ENCODE measurements at regions not wholly inside any gene's neighbourhood (a gene's known extent, or its start where the extent isn't known, plus 50 kb on each side); places are given as distances from the start of the nearest gene placed in this dataset.

- CTCF ChIA-PET: no interaction called here
- Histone ChIP-seq H2BK120ac (ENCODE audit: low read depth, low read length) (no peak overlapping the region), H2AFZ (replicated peaks; ENCODE audit: low read length, poor library complexity) (no peak overlapping the region), H3K27ac (ENCODE audit: insufficient read depth, low read length) (no peak overlapping the region), H2AK9ac (replicated peaks; ENCODE audit: low read depth, low read length, poor library complexity) (no peak overlapping the region), H3K9ac (ENCODE audit: low read depth, low read length) (no peak overlapping the region), H3K4me1 (ENCODE audit: control insufficient read depth, insufficient read depth, low read length) (peaks cover 5% of the 10 kb centered on the region), H3K23ac (ENCODE audit: low read depth, low read length) (no peak overlapping the region), H3K9me1 (ENCODE audit: insufficient read depth, low read length) (no peaks in the 10 kb centered on the region; the same call in 1 of the 2 replicates), H3K36me3 (ENCODE audit: control insufficient read depth, insufficient read depth, low read length) (no peaks in the 10 kb centered on the region), H2BK15ac (ENCODE audit: low read depth, low read length) (no peak overlapping the region), H3K27me3 (ENCODE audit: control insufficient read depth, insufficient read depth, low read length) (no peaks in the 10 kb centered on the region; the same call in 1 of the 2 replicates), H3K18ac (ENCODE audit: low read depth, low read length) (no peak overlapping the region), H3K79me1 (ENCODE audit: low read depth in 1 of 2, low read length in 2 of 2) (no peaks in the 10 kb centered on the region), H3K4me2 (ENCODE audit: low read depth, low read length) (no peak overlapping the region), H3K4ac (ENCODE audit: low read depth, low read length) (no peak overlapping the region), H3K14ac (replicated peaks; ENCODE audit: low read depth, low read length) (no peak overlapping the region), H3K4me3 (ENCODE audit: insufficient read depth, low read depth, low read length) (no peak overlapping the region), H2AK5ac (ENCODE audit: low read depth, low read length) (no peak overlapping the region), H4K20me1 (ENCODE audit: insufficient read depth, low read length) (no peaks in the 10 kb centered on the region), H2BK20ac (ENCODE audit: low read depth, low read length) (no peak overlapping the region), H4K8ac (ENCODE audit: low read depth in 2 of 2, low read length in 2 of 2) (no peak overlapping the region), H3K9me3 (ENCODE audit: control insufficient read depth, insufficient read depth, low read length) (no peaks in the 10 kb centered on the region), H4K91ac (ENCODE audit: insufficient read depth, low read depth, low read length) (no peak overlapping the region), H4K5ac (ENCODE audit: low read depth, low read length) (no peak overlapping the region), H2BK5ac (ENCODE audit: low read depth, low read length, poor library complexity, severe bottlenecking) (no peak overlapping the region), H3K56ac (ENCODE audit: extremely low read depth, insufficient read depth, low read length) (no peak overlapping the region)
- dilution Hi-C loops (cut with HindIII; ENCODE audit: low sequenced_read_pairs, unreplicated experiment): no loop called here
- POLR2A ChIA-PET (ENCODE audit: unreplicated experiment): no interaction called here
- no peak for TF ChIP-seq MAFK (IDR thresholded peaks at IDR 0.05; ENCODE audit: low read depth, low read length)
- TF ChIP-seq CEBPB (IDR thresholded peaks at IDR 0.05; ENCODE audit: low read depth, low read length): no peak
- no peak for TF ChIP-seq MXI1 (IDR thresholded peaks at IDR 0.05; ENCODE audit: borderline replicate concordance, low read depth, low read length)
- no peak for TF ChIP-seq FOS (IDR thresholded peaks at IDR 0.05; ENCODE audit: low read depth, low read length)
- BruUV-seq (replicated peaks): no TSS peak
- ATAC-seq (ENCODE audit: low read depth) (no peak), DNase-seq (no peak)
- intact Hi-C loops (cut with micrococcal nuclease): loop anchor here (10.0 kb wide), 1 partner anchor 455 kb away; no protein-coding TSS in a partner anchor
- in situ Hi-C loops (cut with MboI; ENCODE audit: low sequenced_read_pairs): no loop called here
These were observed 260.7 kb upstream of the MAN1A1 start for GRCh38 chr6:119610265-119610664.

Measured in IMR-90 (cell line).